IPS DF 6.9 (cell line): ENCODE measurements at regions not wholly inside any gene's neighbourhood (a gene's known extent, or its start where the extent isn't known, plus 50 kb on each side); places are given as distances from the start of the nearest gene placed in this dataset.

Source experiments
- DNase-seq: peaks from one replicate; pipeline ENCODE4 v3.0.0-alpha.2; 2013; ENCODE audit warnings: low read depth, low spot score
- H3K27ac ChIP-seq: one replicate; pipeline ENCODE4 v1.5.1; 2013; ENCODE audit warnings: low read length, control low read depth
- H3K27me3 ChIP-seq: 2 replicates; pipeline ENCODE4 v1.6.1; 2013; ENCODE audit warnings: mild to moderate bottlenecking, low read length; ENCODE audit not compliant: control insufficient read depth, insufficient read depth
- H3K36me3 ChIP-seq: 2 replicates; pipeline ENCODE4 v1.6.1; 2013; ENCODE audit warnings: low read length; ENCODE audit not compliant: control insufficient read depth, insufficient read depth
- H3K4me1 ChIP-seq: 2 replicates; pipeline ENCODE4 v1.6.1; 2013; ENCODE audit warnings: low read length; ENCODE audit not compliant: control insufficient read depth, insufficient read depth
- H3K4me3 ChIP-seq: 2 replicates; pipeline ENCODE4 v1.5.1; 2013; ENCODE audit warnings: mild to moderate bottlenecking, low read length
- H3K9me3 ChIP-seq: 2 replicates; pipeline ENCODE4 v1.6.1; 2013; ENCODE audit warnings: low read length, inconsistent platforms; ENCODE audit not compliant: control insufficient read depth, insufficient read depth
- WGBS: extraction: QIAGEN DNeasy Blood & Tissue Kit; methylation state at CpG from one replicate; pipeline ENCODE4 v1.1.7; 2013; ENCODE audit warnings: mixed read lengths, missing lambda C conversion rate; ENCODE audit not compliant: insufficient read length, insufficient coverage; 5-methylcytosine and 5-hydroxymethylcytosine counted together

DNA sequence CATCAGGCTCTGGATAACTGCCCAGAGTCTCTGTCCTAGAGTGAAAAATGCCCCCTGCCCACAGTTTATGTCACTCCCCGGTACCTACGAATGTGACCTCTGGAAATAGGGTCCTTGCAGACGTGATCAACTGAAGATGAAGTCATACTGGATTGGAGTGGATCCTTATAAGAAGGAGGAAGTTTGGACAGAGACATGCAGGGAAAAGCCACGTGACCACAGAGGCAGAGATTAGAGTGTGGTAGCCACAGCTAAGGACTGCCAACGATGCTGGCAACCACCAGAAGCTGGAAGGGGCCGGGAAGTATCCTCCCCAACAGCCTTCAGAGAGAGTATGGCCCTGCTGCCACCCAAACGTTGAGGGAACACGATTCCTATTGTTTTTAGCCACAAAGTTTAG is 101.2 kb upstream of the NCOR2 start:
- no peaks in the 10 kb centered on the region for H3K4me1 ChIP-seq
- WGBS = no CpG with 5 or more reads among the region's 8 CpGs
- H3K36me3 ChIP-seq = no peaks in the 10 kb centered on the region
- no peak overlapping the region for H3K27ac ChIP-seq
- no peak for DNase-seq
- H3K27me3 ChIP-seq = no peaks in the 10 kb centered on the region
- no peak overlapping the region for H3K4me3 ChIP-seq
- H3K9me3 ChIP-seq = no peaks in the 10 kb centered on the region

DNA sequence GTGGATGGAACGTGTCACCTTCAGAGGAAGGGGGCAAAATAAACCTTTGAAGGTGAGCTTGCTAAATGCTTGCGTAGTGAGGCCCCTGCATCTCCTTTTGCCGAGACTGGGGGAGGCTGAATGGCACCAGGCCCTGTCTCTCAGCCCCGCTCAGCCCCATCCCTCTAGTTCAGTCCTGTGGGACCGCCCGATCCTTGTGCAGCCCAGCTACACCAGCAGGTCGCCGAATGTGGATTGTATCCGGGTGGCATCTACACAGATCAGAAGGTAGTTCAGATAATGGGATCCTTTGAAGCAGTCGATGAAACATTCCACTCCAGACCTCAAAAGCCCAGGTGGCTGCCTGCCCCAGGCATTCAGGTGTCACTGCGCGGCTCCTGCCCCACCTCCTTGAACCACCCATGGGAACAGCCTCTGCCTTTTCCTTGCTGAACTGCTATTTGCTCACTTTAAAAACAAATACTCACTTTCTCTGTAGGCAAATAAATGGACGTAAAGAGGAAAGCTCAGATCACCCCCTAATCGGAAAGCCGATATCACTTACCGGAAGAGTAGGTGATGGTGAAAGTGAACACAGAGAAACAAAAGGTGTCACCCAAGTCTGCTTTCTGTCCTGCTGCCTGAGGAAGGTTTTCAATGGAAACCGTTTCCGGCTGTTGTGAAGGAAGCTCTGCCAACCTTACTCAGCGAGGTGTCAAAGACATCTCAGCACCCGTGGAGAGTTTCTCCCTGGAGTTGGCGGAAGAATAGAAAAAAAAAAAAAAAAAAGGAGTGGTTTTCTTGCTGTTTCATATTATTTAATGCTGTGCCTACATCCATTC is 100.3 kb upstream of the NCOR2 start:
- no peak overlapping the region for H3K27ac ChIP-seq
- H3K9me3 ChIP-seq = no peaks in the 10 kb centered on the region
- no peak for DNase-seq
- no peak overlapping the region for H3K4me3 ChIP-seq
- no peaks in the 10 kb centered on the region for H3K27me3 ChIP-seq
- no CpG with 5 or more reads among the region's 21 CpGs for WGBS
- H3K36me3 ChIP-seq = no peaks in the 10 kb centered on the region
- H3K4me1 ChIP-seq = no peaks in the 10 kb centered on the region

DNA sequence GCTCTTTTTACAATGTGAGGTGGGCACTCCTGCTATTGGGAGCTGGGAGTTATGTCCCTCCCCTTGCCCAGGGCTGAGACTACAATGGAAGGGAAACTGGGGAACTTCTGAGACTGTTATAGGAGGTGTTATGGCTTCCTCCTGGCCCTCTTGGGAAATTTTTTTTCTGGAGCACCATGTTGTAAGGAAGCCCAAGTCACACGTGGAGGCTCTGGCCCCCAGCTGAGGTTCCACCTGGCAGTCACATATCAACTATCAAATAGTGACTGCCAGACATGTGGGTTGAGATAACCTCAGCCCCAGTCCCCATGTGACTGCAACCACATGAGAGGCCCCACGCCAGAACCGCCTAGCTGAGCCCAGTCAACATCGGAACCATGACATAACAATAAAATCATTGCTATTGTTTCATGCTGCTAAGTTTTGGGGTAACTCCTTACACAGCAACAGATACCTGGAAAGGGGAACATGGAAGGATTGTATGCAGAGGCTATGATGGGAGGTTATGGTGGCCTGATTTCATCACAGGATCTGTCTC is 99.4 kb upstream of the NCOR2 start:
- no peak overlapping the region for H3K27ac ChIP-seq
- WGBS = no CpG with 5 or more reads among the region's 4 CpGs
- no peak for DNase-seq
- H3K4me3 ChIP-seq = no peak overlapping the region
- no peaks in the 10 kb centered on the region for H3K27me3 ChIP-seq
- no peaks in the 10 kb centered on the region for H3K9me3 ChIP-seq
- no peaks in the 10 kb centered on the region for H3K36me3 ChIP-seq
- no peaks in the 10 kb centered on the region for H3K4me1 ChIP-seq

DNA sequence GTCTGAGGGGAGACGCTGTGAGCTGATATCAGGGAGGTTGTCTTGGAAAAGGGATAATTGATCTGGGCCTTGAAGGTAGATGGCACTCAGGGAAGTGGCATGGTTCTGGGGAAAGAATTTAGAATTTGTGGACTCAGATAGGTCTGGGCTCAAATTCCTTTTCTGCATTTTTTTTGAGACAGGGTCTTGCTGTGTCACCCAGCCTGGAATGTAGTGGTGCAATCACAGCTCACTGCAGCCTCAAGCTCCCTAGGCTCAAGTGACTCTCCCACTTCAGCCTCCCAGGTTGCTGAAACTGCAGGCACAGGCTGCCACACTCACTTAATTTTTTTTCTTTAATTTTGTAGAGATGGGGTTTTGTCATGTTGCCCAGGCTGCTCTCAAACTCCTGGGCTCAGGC is 98.1 kb upstream of the NCOR2 start:
- H3K27me3 ChIP-seq = no peaks in the 10 kb centered on the region
- no peak overlapping the region for H3K4me3 ChIP-seq
- no peak for DNase-seq
- no peaks in the 10 kb centered on the region for H3K36me3 ChIP-seq
- H3K9me3 ChIP-seq = no peaks in the 10 kb centered on the region
- H3K4me1 ChIP-seq = no peaks in the 10 kb centered on the region
- WGBS = no CpG with 5 or more reads among the region's 1 CpG
- no peak overlapping the region for H3K27ac ChIP-seq

DNA sequence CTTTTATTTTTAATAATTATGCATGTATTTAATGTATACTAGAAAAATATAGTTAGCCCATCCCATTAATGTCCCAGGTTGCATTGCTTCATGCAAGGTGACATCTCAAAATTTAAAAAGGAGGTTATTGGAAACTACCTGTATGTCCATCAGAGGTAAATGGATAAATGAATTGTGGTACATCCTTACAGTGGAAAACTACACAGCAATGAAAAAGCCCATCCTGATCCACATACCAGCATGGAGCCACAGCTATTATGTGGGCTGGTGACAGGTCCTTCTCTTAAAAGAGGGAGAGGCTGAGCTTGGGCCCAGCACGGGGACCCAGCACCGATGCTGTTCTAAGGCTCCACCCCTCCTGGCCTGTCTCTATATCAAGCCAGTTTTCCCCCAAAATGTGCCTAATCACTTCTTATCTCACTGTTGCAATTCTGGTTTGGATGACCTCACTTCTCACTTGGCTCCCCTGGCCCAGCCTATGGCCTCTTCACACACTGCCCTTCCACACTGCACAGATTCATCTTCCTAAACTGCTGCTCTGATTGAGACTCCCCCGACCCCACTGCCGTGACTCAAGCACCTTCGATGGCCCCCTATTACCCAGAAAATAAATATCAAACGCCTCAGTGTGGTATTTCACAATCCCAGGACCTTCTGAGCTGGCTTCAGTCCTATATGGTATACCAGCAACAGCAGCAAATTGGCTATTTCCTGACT is 97.1 kb upstream of the NCOR2 start:
- Histone ChIP-seq H3K4me1 (no peaks in the 10 kb centered on the region), H3K27me3 (no peaks in the 10 kb centered on the region), H3K36me3 (no peaks in the 10 kb centered on the region), H3K4me3 (no peak overlapping the region), H3K9me3 (no peaks in the 10 kb centered on the region), H3K27ac (no peak overlapping the region)
- no CpG with 5 or more reads among the region's 6 CpGs for WGBS
- no peak for DNase-seq

DNA sequence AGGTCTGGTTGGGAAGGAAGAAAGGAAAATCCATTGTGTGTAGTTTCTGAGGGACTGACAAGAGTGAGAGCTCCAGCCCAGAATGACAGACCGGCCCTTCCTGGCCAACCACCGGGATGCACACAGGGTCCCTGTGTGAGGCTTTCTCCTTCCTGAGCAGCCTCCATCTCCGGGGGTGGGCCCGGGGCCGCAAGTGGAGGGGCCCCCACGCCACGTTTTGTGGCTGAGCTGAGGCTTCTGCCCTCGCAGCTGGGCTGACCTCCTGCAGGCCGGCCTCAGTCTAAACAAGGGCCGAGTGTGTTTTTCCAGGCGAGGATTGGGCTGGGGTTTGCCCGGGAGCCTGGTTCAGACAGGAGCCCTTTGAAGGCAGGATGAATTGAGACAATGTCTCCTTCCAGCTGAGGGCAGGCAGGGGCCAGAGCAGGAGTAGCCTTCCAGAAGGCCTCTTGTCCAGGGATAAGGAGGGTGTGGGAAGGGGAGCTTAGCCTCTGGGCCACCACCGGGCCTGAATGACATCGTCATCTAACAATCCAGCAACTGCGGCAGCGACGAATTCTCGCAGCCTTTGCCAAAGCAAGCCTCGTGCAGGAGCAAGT is 96.5 kb upstream of the NCOR2 start:
- DNase-seq = no peak
- Histone ChIP-seq H3K4me1 (no peaks in the 10 kb centered on the region), H3K9me3 (no peaks in the 10 kb centered on the region), H3K27ac (no peak overlapping the region), H3K36me3 (no peaks in the 10 kb centered on the region), H3K27me3 (no peaks in the 10 kb centered on the region), H3K4me3 (no peak overlapping the region)
- no CpG with 5 or more reads among the region's 19 CpGs for WGBS

DNA sequence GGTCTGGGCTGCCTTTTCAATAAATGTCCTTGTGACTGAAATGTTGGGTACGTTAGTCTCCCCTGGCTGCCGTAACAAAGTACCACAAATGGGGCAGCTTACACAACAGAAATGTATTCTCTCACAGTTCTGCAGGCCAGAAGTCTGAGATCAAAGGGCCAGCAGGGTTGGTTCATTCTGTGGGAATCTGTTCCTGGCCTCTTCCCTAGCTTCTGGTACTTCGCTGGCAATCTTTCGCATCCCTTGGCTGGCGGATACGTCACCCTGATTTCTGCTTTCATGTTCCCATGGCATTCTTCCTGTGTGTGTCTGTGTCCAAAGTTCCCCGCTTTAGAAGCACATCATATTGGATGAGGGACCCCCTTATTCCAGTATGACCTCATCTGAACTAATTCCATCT is 95.8 kb upstream of the NCOR2 start:
- Histone ChIP-seq H3K27ac (no peak overlapping the region), H3K27me3 (no peaks in the 10 kb centered on the region), H3K4me1 (no peaks in the 10 kb centered on the region), H3K36me3 (no peaks in the 10 kb centered on the region), H3K9me3 (no peaks in the 10 kb centered on the region), H3K4me3 (no peak overlapping the region)
- no CpG with 5 or more reads among the region's 7 CpGs for WGBS
- DNase-seq = no peak

DNA sequence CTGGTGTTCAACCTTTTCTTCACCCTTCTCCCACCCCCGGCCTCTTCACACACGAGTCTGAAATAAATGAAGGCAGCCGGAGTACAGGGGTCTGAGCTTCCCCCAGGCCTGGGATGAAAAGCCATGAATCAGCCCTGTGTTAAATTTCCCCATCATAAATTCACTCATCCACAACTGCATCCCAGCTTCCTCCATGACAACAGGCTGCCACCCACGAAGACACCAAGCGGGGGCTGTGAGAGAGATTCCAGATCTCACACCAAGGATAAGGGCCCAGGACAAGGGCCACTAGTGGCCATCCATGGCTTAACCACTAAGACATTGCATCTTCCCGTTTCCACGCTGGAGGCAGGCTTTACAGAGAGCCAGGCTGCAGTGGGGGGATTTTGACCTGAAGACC is 93.9 kb upstream of the NCOR2 start:
- Histone ChIP-seq H3K9me3 (no peaks in the 10 kb centered on the region), H3K27ac (no peak overlapping the region), H3K4me3 (no peak overlapping the region), H3K36me3 (no peaks in the 10 kb centered on the region), H3K27me3 (no peaks in the 10 kb centered on the region), H3K4me1 (no peaks in the 10 kb centered on the region)
- DNase-seq = no peak
- no CpG with 5 or more reads among the region's 7 CpGs for WGBS

DNA sequence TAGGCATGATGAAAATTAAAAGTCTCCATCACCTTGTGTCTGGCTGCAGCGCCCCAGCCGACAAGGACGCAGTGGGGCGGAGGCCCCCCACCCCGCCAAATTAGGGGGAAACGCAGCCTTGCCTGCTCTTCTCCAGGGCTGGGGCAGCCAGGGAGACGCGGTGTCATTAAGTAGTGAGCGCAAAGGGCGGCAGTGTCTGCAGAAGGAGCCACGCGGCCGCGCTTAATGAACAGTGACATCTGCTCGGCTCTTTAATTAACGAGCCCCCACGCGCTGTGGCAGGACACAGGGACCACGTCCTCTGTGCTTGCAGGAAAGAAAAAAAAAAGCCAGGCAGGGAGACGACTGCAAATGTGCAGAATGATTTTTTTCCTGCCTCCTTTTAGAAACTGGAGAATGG is 93.4 kb upstream of the NCOR2 start:
- no CpG with 5 or more reads among the region's 20 CpGs for WGBS
- DNase-seq = no peak
- Histone ChIP-seq H3K4me3 (no peak overlapping the region), H3K4me1 (no peaks in the 10 kb centered on the region), H3K9me3 (no peaks in the 10 kb centered on the region), H3K27me3 (no peaks in the 10 kb centered on the region), H3K36me3 (no peaks in the 10 kb centered on the region), H3K27ac (no peak overlapping the region)

DNA sequence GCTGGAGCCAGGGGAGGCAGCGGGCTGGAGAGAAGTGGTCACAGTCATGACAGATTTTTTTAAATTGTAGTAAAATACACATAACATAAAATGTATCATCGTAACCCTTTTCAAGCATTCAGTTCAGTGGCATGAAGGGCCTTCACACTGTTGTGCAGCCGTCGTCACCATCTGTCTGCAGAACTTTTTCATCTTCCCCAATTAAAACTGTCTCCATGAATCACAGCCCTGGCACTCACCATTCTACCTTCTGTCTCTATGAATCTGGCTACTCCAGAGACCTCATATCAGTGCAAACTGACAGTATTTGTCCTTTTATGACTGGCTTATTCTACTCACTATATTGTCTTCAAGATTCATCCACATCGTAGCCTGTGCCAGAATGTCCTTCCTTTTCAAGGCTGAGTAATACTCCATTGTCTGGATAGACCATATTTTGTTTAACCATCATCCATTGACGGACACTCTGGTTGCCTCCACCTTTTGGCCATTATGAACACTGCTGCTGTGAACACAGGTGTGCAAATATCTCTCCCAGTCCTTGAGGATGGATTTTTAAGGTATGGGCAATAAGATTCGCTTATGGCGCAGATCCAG is 91.5 kb upstream of the NCOR2 start:
- Histone ChIP-seq H3K9me3 (no peaks in the 10 kb centered on the region), H3K27me3 (no peaks in the 10 kb centered on the region), H3K27ac (no peak overlapping the region), H3K4me3 (no peak overlapping the region), H3K4me1 (peaks cover 3% of the 10 kb centered on the region), H3K36me3 (no peaks in the 10 kb centered on the region)
- DNase-seq = no peak
- no CpG with 5 or more reads among the region's 8 CpGs for WGBS
